ENCODE measurements at regions not wholly inside any gene's neighbourhood (a gene's known extent, or its start where the extent isn't known, plus 50 kb on each side); places are given as distances from the start of the nearest gene placed in this dataset.

- TF ChIP-seq CTCF (IDR thresholded peaks at IDR 0.05) (no peak), POLR2A (IDR thresholded peaks at IDR 0.05) (no peak)
Measured at GRCh38 chr5:9775339-9775738, 145.2 kb upstream of the TAS2R1 start.
